Liver (tissue), 7 donors: ENCODE measurements at regions not wholly inside any gene's neighbourhood (a gene's known extent, or its start where the extent isn't known, plus 50 kb on each side); places are given as distances from the start of the nearest gene placed in this dataset.

ENCODE experiments used
- DNase-seq: peaks from one replicate; pipeline ENCODE4 v3.0.0-alpha.2; 2017; ENCODE audit warnings: low spot score
- H3K27ac ChIP-seq, 2 donors: one replicate each; pipeline ENCODE4 v1.7.0; 2013; ENCODE audit warnings: inconsistent platforms in 2 of 2, low read length in 2 of 2, control low read depth in 1 of 2, low read depth in 1 of 2, mild to moderate bottlenecking in 1 of 2
- H3K27me3 ChIP-seq, 4 donors: one replicate each; pipeline versions ENCODE4 v1.6.1 to v1.7.0; 2013; ENCODE audit warnings: low read length in 3 of 4, inconsistent platforms in 1 of 4, mild to moderate bottlenecking in 1 of 4, moderate library complexity in 1 of 4; ENCODE audit not compliant: control insufficient read depth in 4 of 4, insufficient read depth in 4 of 4
- H3K36me3 ChIP-seq, 4 donors: one replicate each; pipeline versions ENCODE4 v1.6.1 to v1.7.0; 2013; ENCODE audit warnings: low read length in 3 of 4, mild to moderate bottlenecking in 3 of 4, low read depth in 1 of 4, moderate library complexity in 1 of 4; ENCODE audit not compliant: control insufficient read depth in 4 of 4, insufficient read depth in 3 of 4
- H3K4me1 ChIP-seq, 4 donors: one replicate each; pipeline versions ENCODE4 v1.6.1 to v1.7.0; 2013; ENCODE audit warnings: low read length in 3 of 4, mild to moderate bottlenecking in 3 of 4, moderate library complexity in 1 of 4; ENCODE audit not compliant: control insufficient read depth in 4 of 4, insufficient read depth in 4 of 4
- H3K4me3 ChIP-seq, 3 donors: one replicate each; pipeline versions ENCODE4 v1.6.1 to v1.7.0; 2013; ENCODE audit warnings: low read length in 3 of 3, control low read depth in 1 of 3, low read depth in 1 of 3, mild to moderate bottlenecking in 1 of 3
- H3K9ac ChIP-seq, 2 donors: one replicate each; pipeline ENCODE4 v1.7.0; 2013; ENCODE audit warnings: low read length in 2 of 2, mild to moderate bottlenecking in 2 of 2, moderate library complexity in 2 of 2, control low read depth in 1 of 2, low read depth in 1 of 2
- H3K9me3 ChIP-seq, 4 donors: one replicate each; pipeline versions ENCODE4 v1.6.1 to v1.7.0; 2013; ENCODE audit warnings: low read length in 3 of 4; ENCODE audit not compliant: control insufficient read depth in 4 of 4
- EGR1 ChIP-seq, 2 donors: IDR thresholded peaks; 2 replicates each; pipeline ENCODE4 v1.6.1; 2016 to 2018; ENCODE audit warnings: antibody characterized with exemption in 2 of 2, low read depth in 2 of 2
- FOXA1 ChIP-seq: IDR thresholded peaks from 2 replicates; pipeline ENCODE4 v1.6.1; 2016; ENCODE audit warnings: antibody characterized with exemption
- GABPA ChIP-seq, 2 donors: IDR thresholded peaks in 1 of 2; conservative IDR thresholded peaks in 1 of 2; 2 replicates each; pipeline ENCODE4 v1.6.1; 2016; ENCODE audit warnings: antibody characterized with exemption in 2 of 2, mild to moderate bottlenecking in 1 of 2, moderate library complexity in 1 of 2
- HNF4A ChIP-seq, 2 donors: conservative IDR thresholded peaks; 2 replicates each; pipeline ENCODE4 v1.6.1; 2016; ENCODE audit warnings: antibody characterized with exemption in 2 of 2, mild to moderate bottlenecking in 2 of 2
- JUND ChIP-seq, 2 donors: IDR thresholded peaks; 2 replicates each; pipeline ENCODE4 v1.6.1; 2016; ENCODE audit warnings: antibody characterized with exemption in 2 of 2
- MAX ChIP-seq: IDR thresholded peaks from 2 replicates; pipeline ENCODE4 v1.6.1; 2016; ENCODE audit warnings: antibody characterized with exemption
- NR2F2 ChIP-seq: IDR thresholded peaks from 2 replicates; pipeline ENCODE4 v1.6.1; 2016; ENCODE audit warnings: antibody characterized with exemption
- REST ChIP-seq: IDR thresholded peaks from 2 replicates; pipeline ENCODE4 v1.6.1; 2016; ENCODE audit warnings: antibody characterized with exemption, mild to moderate bottlenecking
- RXRA ChIP-seq, 2 donors: IDR thresholded peaks; 2 replicates each; pipeline ENCODE4 v1.6.1; 2017 to 2018; ENCODE audit warnings: antibody characterized with exemption in 2 of 2, mild to moderate bottlenecking in 1 of 2
- SP1 ChIP-seq: IDR thresholded peaks from 2 replicates; pipeline ENCODE4 v1.6.1; 2018; ENCODE audit warnings: antibody characterized with exemption, mild to moderate bottlenecking
- TAF1 ChIP-seq: conservative IDR thresholded peaks from 2 replicates; pipeline ENCODE4 v1.6.1; 2016; ENCODE audit warnings: antibody characterized with exemption, mild to moderate bottlenecking
- WGBS: extraction: QIAGEN DNeasy Blood & Tissue Kit; methylation state at CpG from one replicate; pipeline ENCODE4 v1.1.7; 2013; 5-methylcytosine and 5-hydroxymethylcytosine counted together
- TF ChIP-seq, protein P1 (sequence below): IDR thresholded peaks from 2 replicates; pipeline ENCODE4 v1.6.1; 2016; ENCODE audit warnings: antibody characterized with exemption
- TF ChIP-seq, protein P2 (sequence below): IDR thresholded peaks from 2 replicates; pipeline ENCODE4 v1.6.1; 2016; ENCODE audit warnings: antibody characterized with exemption
- donor health status: healthy.
- donor health status: healthy.
- donor health status: healthy.
- donor health status: healthy.

GRCh38 chr2:53536583-53537361 lies 230.8 kb upstream of the CHAC2 start:
- 81% methylated on average over 4 of the region's 4 CpGs for whole genome bisulfite sequencing
- no peaks in the 10 kb centered on the region for H3K27me3 ChIP-seq
- TF ChIP-seq, protein P1, sequence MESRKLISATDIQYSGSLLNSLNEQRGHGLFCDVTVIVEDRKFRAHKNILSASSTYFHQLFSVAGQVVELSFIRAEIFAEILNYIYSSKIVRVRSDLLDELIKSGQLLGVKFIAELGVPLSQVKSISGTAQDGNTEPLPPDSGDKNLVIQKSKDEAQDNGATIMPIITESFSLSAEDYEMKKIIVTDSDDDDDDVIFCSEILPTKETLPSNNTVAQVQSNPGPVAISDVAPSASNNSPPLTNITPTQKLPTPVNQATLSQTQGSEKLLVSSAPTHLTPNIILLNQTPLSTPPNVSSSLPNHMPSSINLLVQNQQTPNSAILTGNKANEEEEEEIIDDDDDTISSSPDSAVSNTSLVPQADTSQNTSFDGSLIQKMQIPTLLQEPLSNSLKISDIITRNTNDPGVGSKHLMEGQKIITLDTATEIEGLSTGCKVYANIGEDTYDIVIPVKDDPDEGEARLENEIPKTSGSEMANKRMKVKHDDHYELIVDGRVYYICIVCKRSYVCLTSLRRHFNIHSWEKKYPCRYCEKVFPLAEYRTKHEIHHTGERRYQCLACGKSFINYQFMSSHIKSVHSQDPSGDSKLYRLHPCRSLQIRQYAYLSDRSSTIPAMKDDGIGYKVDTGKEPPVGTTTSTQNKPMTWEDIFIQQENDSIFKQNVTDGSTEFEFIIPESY = no peak
- H3K9me3 ChIP-seq = peaks cover 0 to 6% (median 2%) of the 10 kb centered on the region in 4 donors
- H3K27ac ChIP-seq = no peak overlapping the region
- no peak overlapping the region for H3K4me3 ChIP-seq
- H3K36me3 ChIP-seq = no peaks in the 10 kb centered on the region
- no peaks in the 10 kb centered on the region for H3K4me1 ChIP-seq
- no peak overlapping the region for H3K9ac ChIP-seq
- no peak for DNase-seq

- Histone ChIP-seq H3K4me3 (no peak overlapping the region), H3K9ac (no peak overlapping the region), H3K27me3 (no peaks in the 10 kb centered on the region), H3K36me3 (no peaks in the 10 kb centered on the region), H3K4me1 (no peaks in the 10 kb centered on the region), H3K9me3 (peaks cover 0 to 3% (median 0%) of the 10 kb centered on the region in 4 donors), H3K27ac (no peak overlapping the region)
- DNase-seq = no peak
- 40% methylated on average over 4 of the region's 4 CpGs for WGBS
- TF ChIP-seq JUND (IDR thresholded peaks at IDR 0.05) (no peak), HNF4A (conservative IDR thresholded peaks at IDR 0.05) (no peak), RXRA (IDR thresholded peaks at IDR 0.05) (no peak), EGR1 (IDR thresholded peaks at IDR 0.05; ENCODE audit: low read depth in 2 of 2) (no peak)
Measured at GRCh38 chr2:53535234-53535840, 232.3 kb upstream of the CHAC2 start.

- Histone ChIP-seq H3K9ac (no peak overlapping the region), H3K27me3 (no peaks in the 10 kb centered on the region), H3K27ac (no peak overlapping the region), H3K9me3 (peaks cover 0 to 8% (median 2%) of the 10 kb centered on the region in 4 donors), H3K4me3 (no peak overlapping the region), H3K36me3 (no peaks in the 10 kb centered on the region), H3K4me1 (no peaks in the 10 kb centered on the region)
- TF ChIP-seq FOXA1 = no peak
- no peak for TF ChIP-seq NR2F2
- TF ChIP-seq EGR1 (IDR thresholded peaks at IDR 0.05; ENCODE audit: low read depth in 2 of 2) = no peak
- TF ChIP-seq, protein P2, sequence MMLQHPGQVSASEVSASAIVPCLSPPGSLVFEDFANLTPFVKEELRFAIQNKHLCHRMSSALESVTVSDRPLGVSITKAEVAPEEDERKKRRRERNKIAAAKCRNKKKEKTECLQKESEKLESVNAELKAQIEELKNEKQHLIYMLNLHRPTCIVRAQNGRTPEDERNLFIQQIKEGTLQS = no peak
- DNase-seq = no peak
Measured at GRCh38 chr2:53530126-53530525, 237.5 kb upstream of the CHAC2 start.

DNA sequence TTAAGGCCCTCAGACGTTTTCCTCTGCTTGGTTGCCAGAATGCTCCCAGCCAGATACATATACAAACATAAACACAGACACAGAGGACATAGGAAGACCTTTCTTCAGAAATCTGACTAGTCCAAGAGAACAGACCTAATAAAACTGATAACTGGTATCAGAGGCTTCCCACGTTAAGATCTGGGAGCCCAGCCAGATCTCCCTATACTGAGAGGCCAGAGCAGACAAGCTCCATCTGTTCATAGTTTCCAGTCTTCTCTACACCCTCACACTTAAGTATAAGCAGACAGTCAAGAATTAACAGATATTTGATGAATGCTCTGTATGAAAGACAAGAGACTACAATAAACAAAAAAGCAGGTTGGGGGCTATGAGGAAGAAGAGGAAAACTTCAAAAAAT lies 240.5 kb upstream of the CHAC2 start:
- no peak overlapping the region for H3K9ac ChIP-seq
- no peaks in the 10 kb centered on the region for H3K4me1 ChIP-seq
- peaks cover 0 to 8% (median 2%) of the 10 kb centered on the region in 4 donors for H3K9me3 ChIP-seq
- WGBS = 44% methylated on average over 2 of the region's 2 CpGs
- no peaks in the 10 kb centered on the region for H3K27me3 ChIP-seq
- no peak for DNase-seq
- H3K27ac ChIP-seq = no peak overlapping the region
- H3K4me3 ChIP-seq = no peak overlapping the region
- no peaks in the 10 kb centered on the region for H3K36me3 ChIP-seq
- no peak for TF ChIP-seq EGR1 (IDR thresholded peaks at IDR 0.05; ENCODE audit: low read depth in 2 of 2)
- TF ChIP-seq HNF4A (conservative IDR thresholded peaks at IDR 0.05) = no peak
- no peak for TF ChIP-seq SP1
- TF ChIP-seq REST = no peak
- TF ChIP-seq MAX = no peak
- TF ChIP-seq, protein P2 = no peak
- TF ChIP-seq GABPA (IDR thresholded peaks at IDR 0.05 in 1 of 2, conservative IDR thresholded peaks at IDR 0.05 in 1 of 2) = no peak
- no peak for TF ChIP-seq TAF1
- no peak for TF ChIP-seq NR2F2
- TF ChIP-seq RXRA (IDR thresholded peaks at IDR 0.05) = no peak
- no peak for TF ChIP-seq JUND (IDR thresholded peaks at IDR 0.05)
- no peak for TF ChIP-seq FOXA1
